ENCODE measurements at regions not wholly inside any gene's neighbourhood (a gene's known extent, or its start where the extent isn't known, plus 50 kb on each side); places are given as distances from the start of the nearest gene placed in this dataset.

DNA sequence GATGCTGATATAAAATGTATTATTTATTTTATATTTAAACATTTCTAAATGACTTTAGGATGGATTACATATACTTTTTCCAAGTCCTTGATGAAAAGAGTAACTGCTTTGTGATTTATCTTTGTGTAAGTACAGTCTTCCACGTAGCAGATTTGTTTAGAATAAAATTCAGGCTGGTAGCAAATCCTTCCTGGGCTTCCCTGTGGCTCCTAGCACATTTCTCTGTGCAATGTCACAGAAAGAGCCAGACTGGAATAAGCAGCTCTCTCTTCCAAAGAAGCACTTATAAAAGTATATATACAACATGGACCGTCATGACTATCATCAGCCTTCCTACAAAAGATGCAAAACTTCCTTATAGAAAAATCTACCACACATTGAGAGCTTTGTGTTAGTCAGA, 388.6 kb downstream of the ACTL7B start:
- Histone ChIP-seq H3K36me3 (no peaks in the 10 kb centered on the region), H3K9me3 (no peaks in the 10 kb centered on the region), H3K27ac (peak overlapping the region in 1 of 2 donors; percentile 3), H3K4me1 (peaks cover 0 to 43% (median 7%) of the 10 kb centered on the region in 4 donors), H3K27me3 (no peaks in the 10 kb centered on the region), H3K4me3 (no peak overlapping the region)
- intact Hi-C loops (cut with DNase I; ENCODE audit: low total_unique reads) = no loop called here
- TF ChIP-seq, protein P1, sequence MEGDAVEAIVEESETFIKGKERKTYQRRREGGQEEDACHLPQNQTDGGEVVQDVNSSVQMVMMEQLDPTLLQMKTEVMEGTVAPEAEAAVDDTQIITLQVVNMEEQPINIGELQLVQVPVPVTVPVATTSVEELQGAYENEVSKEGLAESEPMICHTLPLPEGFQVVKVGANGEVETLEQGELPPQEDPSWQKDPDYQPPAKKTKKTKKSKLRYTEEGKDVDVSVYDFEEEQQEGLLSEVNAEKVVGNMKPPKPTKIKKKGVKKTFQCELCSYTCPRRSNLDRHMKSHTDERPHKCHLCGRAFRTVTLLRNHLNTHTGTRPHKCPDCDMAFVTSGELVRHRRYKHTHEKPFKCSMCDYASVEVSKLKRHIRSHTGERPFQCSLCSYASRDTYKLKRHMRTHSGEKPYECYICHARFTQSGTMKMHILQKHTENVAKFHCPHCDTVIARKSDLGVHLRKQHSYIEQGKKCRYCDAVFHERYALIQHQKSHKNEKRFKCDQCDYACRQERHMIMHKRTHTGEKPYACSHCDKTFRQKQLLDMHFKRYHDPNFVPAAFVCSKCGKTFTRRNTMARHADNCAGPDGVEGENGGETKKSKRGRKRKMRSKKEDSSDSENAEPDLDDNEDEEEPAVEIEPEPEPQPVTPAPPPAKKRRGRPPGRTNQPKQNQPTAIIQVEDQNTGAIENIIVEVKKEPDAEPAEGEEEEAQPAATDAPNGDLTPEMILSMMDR (IDR thresholded peaks at IDR 0.05) = no peak
- no peak for DNase-seq

DNA sequence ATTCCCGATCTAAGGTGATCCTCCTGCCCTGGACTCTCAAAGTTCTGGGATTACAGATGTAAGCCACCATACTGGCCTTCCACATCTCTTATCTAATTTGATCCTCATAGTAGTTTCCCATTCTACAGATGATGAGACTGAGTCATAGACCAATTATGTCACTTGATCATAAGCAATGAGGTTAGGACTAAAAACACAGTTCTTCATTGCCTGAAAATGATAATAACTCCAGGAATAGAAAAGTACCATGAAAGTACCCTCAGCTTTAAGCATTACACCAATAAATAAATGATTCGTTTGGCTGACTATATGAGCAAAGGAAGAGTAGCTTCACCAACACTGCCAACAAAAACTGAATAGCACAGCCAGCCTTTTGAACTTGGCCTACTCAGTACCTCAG, 389.5 kb downstream of the ACTL7B start:
- DNase-seq = no peak
- Histone ChIP-seq H3K27ac (peak overlapping the region in 1 of 2 donors; percentile 3), H3K4me3 (no peak overlapping the region), H3K36me3 (no peaks in the 10 kb centered on the region), H3K4me1 (peaks cover 0 to 43% (median 7%) of the 10 kb centered on the region in 4 donors), H3K9me3 (no peaks in the 10 kb centered on the region), H3K27me3 (no peaks in the 10 kb centered on the region)
- TF ChIP-seq, protein P1 (IDR thresholded peaks at IDR 0.05) = no peak
- intact Hi-C loops (cut with DNase I; ENCODE audit: low total_unique reads) = no loop called here

DNA sequence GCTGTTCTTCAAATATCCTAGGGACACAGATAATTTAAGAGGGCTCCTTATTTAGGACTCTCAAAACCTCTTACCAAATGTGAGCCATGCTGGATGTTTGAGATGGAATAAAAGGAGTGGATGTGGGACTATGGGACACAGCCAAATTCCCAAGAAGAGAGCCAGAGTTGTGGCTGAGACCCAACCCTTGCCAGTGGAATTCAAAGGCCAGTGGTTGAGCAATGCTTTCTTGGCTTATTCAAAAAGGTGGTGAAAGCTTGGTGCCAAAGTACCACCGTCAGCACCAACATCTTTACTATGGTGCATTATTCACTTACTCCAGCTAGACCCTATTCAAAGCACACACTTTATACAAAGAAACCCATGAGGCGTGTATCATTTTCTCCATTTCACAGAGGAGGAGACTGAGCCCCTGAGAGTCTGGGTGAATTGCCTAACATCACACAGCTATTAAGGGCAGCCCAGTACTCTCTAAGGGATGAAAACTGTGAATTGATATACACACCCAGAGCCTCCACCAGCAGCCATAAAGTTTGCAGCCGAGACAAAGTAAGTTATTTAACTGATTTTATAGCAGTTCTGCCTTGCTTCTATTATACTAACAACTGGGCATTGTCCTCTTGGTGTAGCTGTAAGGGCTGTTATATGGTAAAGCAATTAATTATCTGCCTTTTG, 391.7 kb downstream of the ACTL7B start:
- H3K4me3 ChIP-seq = no peak overlapping the region
- peaks cover 0 to 36% (median 5%) of the 10 kb centered on the region in 4 donors for H3K4me1 ChIP-seq
- H3K36me3 ChIP-seq = no peaks in the 10 kb centered on the region
- no peak overlapping the region for H3K27ac ChIP-seq
- DNase-seq = peak in 1 of 2 donors; percentile 69
- no peaks in the 10 kb centered on the region for H3K27me3 ChIP-seq
- no peaks in the 10 kb centered on the region for H3K9me3 ChIP-seq
- intact Hi-C loops (cut with DNase I; ENCODE audit: low total_unique reads) = no loop called here
- TF ChIP-seq, protein P1 (IDR thresholded peaks at IDR 0.05) = no peak

DNA sequence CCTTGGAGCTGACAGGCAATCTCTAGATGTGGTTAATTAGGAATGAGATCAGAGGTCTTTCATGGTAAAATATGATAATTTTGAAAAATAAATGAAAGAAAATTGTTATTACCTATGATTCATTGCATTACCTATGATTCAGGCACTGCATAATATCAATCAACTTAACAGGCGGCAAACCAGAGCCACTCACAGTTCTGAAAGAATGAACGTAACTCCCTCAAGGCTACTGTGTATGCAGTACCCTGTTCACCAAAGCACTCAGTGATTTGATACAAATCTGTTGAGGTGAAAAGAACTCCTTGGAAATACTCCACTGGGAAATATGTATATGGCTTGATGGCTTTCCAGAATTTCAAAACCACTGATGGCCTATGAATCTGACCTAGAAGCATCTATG, 398.9 kb downstream of the ACTL7B start:
- no peaks in the 10 kb centered on the region for H3K9me3 ChIP-seq
- H3K4me1 ChIP-seq = no peaks in the 10 kb centered on the region
- H3K27ac ChIP-seq = no peak overlapping the region
- no peaks in the 10 kb centered on the region for H3K27me3 ChIP-seq
- no peaks in the 10 kb centered on the region for H3K36me3 ChIP-seq
- no peak overlapping the region for H3K4me3 ChIP-seq
- intact Hi-C loops (cut with DNase I; ENCODE audit: low total_unique reads) = no loop called here
- TF ChIP-seq, protein P1 (IDR thresholded peaks at IDR 0.05) = no peak
- DNase-seq = no peak

DNA sequence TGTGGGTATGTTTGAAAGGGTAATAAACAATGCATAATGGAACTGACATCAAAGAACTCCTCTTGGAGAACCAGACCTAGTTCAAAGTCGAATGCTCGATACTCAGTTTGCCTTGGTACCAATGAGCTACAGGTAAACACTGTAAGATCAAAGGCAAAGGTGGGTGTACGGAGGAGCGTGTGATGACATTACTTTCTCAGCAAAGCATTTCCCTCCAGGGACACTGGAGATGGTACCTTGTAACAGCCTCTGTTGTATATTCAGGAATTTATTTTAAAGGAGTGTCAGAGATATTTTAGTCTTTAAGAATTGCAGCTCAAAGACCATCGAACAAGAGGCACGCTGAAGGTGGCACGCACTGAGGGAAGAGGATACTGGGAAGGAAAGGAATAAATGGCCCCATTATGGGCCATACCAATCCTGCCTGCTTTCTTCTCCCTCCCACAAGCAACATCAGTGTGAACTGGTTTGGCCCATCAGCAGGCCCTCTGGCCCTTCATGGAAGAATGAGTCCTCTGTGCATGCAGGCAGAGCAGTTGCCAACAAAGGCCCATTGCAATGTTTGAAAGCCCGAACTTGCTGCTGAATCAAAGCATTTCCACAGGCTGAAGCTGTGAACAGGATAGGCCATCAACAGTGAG, 410.2 kb downstream of the ACTL7B start:
- TF ChIP-seq, protein P1 (IDR thresholded peaks at IDR 0.05) = no peak
- no peak for DNase-seq
- intact Hi-C loops (cut with DNase I; ENCODE audit: low total_unique reads) = no loop called here

More for the DNA sequence above, 410.2 kb downstream of the ACTL7B start:
- Histone ChIP-seq H3K27me3 (no peaks in the 10 kb centered on the region), H3K36me3 (no peaks in the 10 kb centered on the region), H3K27ac (no peak overlapping the region), H3K4me3 (no peak overlapping the region), H3K9me3 (no peaks in the 10 kb centered on the region), H3K4me1 (peaks cover 0 to 44% (median 15%) of the 10 kb centered on the region in 4 donors)
